ENCODE measurements at regions not wholly inside any gene's neighbourhood (a gene's known extent, or its start where the extent isn't known, plus 50 kb on each side); places are given as distances from the start of the nearest gene placed in this dataset.

DNA sequence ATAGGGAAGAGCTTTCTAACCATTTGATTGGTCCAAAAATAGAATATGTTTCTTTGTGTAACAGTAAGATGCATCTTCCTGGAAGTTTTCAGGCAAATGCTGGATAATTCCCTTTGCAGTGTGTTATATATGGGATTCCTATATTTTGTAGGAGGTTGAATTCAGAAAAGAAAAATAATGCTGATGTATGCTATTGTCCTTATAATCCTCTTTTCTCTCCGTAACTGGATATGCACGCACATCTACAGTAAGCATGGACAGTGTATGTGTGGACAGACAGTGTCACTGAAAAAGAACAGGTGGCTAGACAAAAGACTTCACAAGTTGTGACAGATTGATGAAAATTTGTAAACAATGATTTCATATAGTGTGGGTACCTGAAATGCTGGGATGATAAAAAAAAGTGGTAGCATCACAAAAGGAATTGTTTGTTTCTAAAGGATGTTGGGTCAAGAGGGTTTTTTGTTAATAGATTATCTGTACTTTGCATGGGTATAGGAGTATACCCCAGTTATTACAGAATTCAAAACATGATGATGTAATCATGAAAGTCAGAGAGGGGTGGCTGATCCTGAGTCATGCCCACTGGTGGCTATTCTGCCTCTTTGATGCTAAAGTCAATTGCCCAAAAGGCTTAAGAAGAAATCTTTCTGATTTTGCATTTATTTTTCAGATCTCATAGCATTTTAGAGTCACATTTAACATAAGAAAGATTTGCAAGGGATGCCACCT, 160.7 kb upstream of the TMTC1 start:
- no peaks in the 10 kb centered on the region for H3K4me1 ChIP-seq
- no peak overlapping the region for H3K4me3 ChIP-seq
- H3K9me3 ChIP-seq: peaks cover 0 to 9% (median 0%) of the 10 kb centered on the region in 3 donors
- H3K36me3 ChIP-seq: no peaks in the 10 kb centered on the region
- no peaks in the 10 kb centered on the region for H3K27me3 ChIP-seq
- no peak overlapping the region for H3K27ac ChIP-seq
- ATAC-seq: no peak
- no peak for TF ChIP-seq POLR2AphosphoS5 (IDR thresholded peaks at IDR 0.05)
- no peak for TF ChIP-seq EP300 (IDR thresholded peaks at IDR 0.05)
- no peak for TF ChIP-seq POLR2A (IDR thresholded peaks at IDR 0.05)
- no peak for TF ChIP-seq CTCF (IDR thresholded peaks at IDR 0.05)
- 87 to 100% methylated on average over 2 of the region's 2 CpGs for WGBS, 2 donors (ENCODE audit: low coverage in 1 of 2)

DNA sequence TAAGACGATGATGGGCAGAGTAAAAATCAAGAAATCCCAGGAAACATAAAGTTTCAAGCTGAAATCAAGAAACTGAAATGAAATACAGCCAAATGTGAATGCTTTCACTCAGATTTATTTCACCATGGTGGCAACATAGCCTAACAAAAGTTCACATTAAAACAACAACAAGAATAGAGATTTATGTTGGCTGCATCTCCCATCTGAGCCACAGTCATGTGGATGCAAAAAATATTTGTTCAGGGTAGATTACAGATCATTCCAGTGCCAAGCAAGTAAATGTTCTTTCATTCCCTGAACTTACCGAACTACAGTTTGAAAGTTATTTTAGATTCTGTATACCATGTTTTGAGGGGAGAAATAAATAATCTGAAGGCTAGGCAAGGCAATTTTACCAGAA, 159.9 kb upstream of the TMTC1 start:
- Histone ChIP-seq H3K9me3 (peaks cover 0 to 9% (median 0%) of the 10 kb centered on the region in 3 donors), H3K27ac (no peak overlapping the region), H3K36me3 (no peaks in the 10 kb centered on the region), H3K27me3 (no peaks in the 10 kb centered on the region), H3K4me1 (no peaks in the 10 kb centered on the region), H3K4me3 (no peak overlapping the region)
- WGBS, 2 donors (ENCODE audit: low coverage in 1 of 2): 63 to 66% methylated on average over 2 of the region's 2 CpGs
- no peak for TF ChIP-seq EP300 (IDR thresholded peaks at IDR 0.05)
- TF ChIP-seq POLR2AphosphoS5 (IDR thresholded peaks at IDR 0.05): no peak
- no peak for TF ChIP-seq POLR2A (IDR thresholded peaks at IDR 0.05)
- no peak for TF ChIP-seq CTCF (IDR thresholded peaks at IDR 0.05)
- no peak for ATAC-seq

GRCh38 chr12:29940811-29941210, 157.1 kb upstream of the TMTC1 start:
- Histone ChIP-seq H3K36me3 (no peaks in the 10 kb centered on the region), H3K27me3 (no peaks in the 10 kb centered on the region), H3K4me1 (no peaks in the 10 kb centered on the region), H3K27ac (no peak overlapping the region), H3K9me3 (peaks cover 0 to 9% (median 0%) of the 10 kb centered on the region in 3 donors), H3K4me3 (no peak overlapping the region)
- no peak for ATAC-seq
- TF ChIP-seq POLR2A (IDR thresholded peaks at IDR 0.05) (no peak), POLR2AphosphoS5 (IDR thresholded peaks at IDR 0.05) (no peak), EP300 (IDR thresholded peaks at IDR 0.05) (no peak), CTCF (IDR thresholded peaks at IDR 0.05) (no peak)

GRCh38 chr12:29930503-29930902, 146.8 kb upstream of the TMTC1 start:
- Histone ChIP-seq H3K36me3 (no peaks in the 10 kb centered on the region), H3K4me1 (no peaks in the 10 kb centered on the region), H3K27ac (no peak overlapping the region), H3K9me3 (no peaks in the 10 kb centered on the region), H3K27me3 (no peaks in the 10 kb centered on the region), H3K4me3 (no peak overlapping the region)
- TF ChIP-seq POLR2AphosphoS5 (IDR thresholded peaks at IDR 0.05) (no peak), CTCF (IDR thresholded peaks at IDR 0.05) (no peak), EP300 (IDR thresholded peaks at IDR 0.05) (no peak), POLR2A (IDR thresholded peaks at IDR 0.05) (no peak)
- ATAC-seq: no peak

GRCh38 chr12:29929295-29929694, 145.6 kb upstream of the TMTC1 start:
- Histone ChIP-seq H3K27ac (no peak overlapping the region), H3K9me3 (no peaks in the 10 kb centered on the region), H3K4me1 (no peaks in the 10 kb centered on the region), H3K27me3 (no peaks in the 10 kb centered on the region), H3K36me3 (no peaks in the 10 kb centered on the region), H3K4me3 (no peak overlapping the region)
- WGBS, 2 donors (ENCODE audit: low coverage in 1 of 2): 73 to 83% methylated on average over 2 of the region's 2 CpGs
- ATAC-seq: no peak
- no peak for TF ChIP-seq POLR2A (IDR thresholded peaks at IDR 0.05)
- TF ChIP-seq POLR2AphosphoS5 (IDR thresholded peaks at IDR 0.05): no peak
- TF ChIP-seq EP300 (IDR thresholded peaks at IDR 0.05): no peak
- TF ChIP-seq CTCF (IDR thresholded peaks at IDR 0.05): no peak

Measured in gastroesophageal sphincter (tissue), 4 donors.